GM12878 (cell line): ENCODE measurements at regions not wholly inside any gene's neighbourhood (a gene's known extent, or its start where the extent isn't known, plus 50 kb on each side); places are given as distances from the start of the nearest gene placed in this dataset.

ENCODE experiments used
- CEBPB ChIP-seq, 2 experiments: fragments of 150-350 bp in 1 of 2; IDR thresholded peaks; 2 replicates each; pipeline ENCODE4 v1.6.1; 2012 to 2014; ENCODE audit warnings: low read depth in 2 of 2, low read length in 2 of 2, borderline replicate concordance in 1 of 2, inconsistent platforms in 1 of 2
- CTCF ChIP-seq, 3 experiments: IDR thresholded peaks in 2 of 3; conservative IDR thresholded peaks in 1 of 3; 2 replicates each; pipeline ENCODE4 v1.5.1; 2011; ENCODE audit warnings: low read depth in 3 of 3, low read length in 3 of 3, mild to moderate bottlenecking in 3 of 3, control low read depth in 2 of 3, moderate library complexity in 2 of 3, inconsistent platforms in 1 of 3, mixed read lengths in 1 of 3; ENCODE audit not compliant: control insufficient read depth in 2 of 3, insufficient read depth in 1 of 3; ENCODE audit errors: extremely low read depth in 1 of 3
- EP300 ChIP-seq, 2 experiments: fragments of 150-350 bp in 1 of 2; IDR thresholded peaks; 2 replicates each; pipeline ENCODE4 v1.6.1; 2011 to 2012; ENCODE audit warnings: low read depth in 2 of 2, low read length in 2 of 2, borderline replicate concordance in 1 of 2, improper control_type of control experiment in 1 of 2, inconsistent platforms in 1 of 2; ENCODE audit not compliant: control insufficient read depth in 1 of 2
- ESRRA ChIP-seq: IDR thresholded peaks from 2 replicates; pipeline ENCODE4 v1.6.1; 2012; ENCODE audit warnings: mild to moderate bottlenecking, low read length, improper control_type of control experiment
- GATAD2B ChIP-seq: fragments of 450-650 bp; conservative IDR thresholded peaks from 2 replicates; pipeline ENCODE4 v1.6.1; 2017; ENCODE audit warnings: low read depth, mild to moderate bottlenecking, moderate library complexity
- TF ChIP-seq, protein P1 (sequence below): fragments of 450-650 bp; IDR thresholded peaks from 2 replicates; pipeline ENCODE4 v1.6.1; 2014; ENCODE audit warnings: mild to moderate bottlenecking

GRCh38 chr4:91795947-91796346, 507.8 kb upstream of the GRID2 start:
- no peak for TF ChIP-seq CTCF (IDR thresholded peaks at IDR 0.05 in 2 of 3, conservative IDR thresholded peaks at IDR 0.05 in 1 of 3; ENCODE audit: control insufficient read depth in 2 of 3, extremely low read depth in 1 of 3, insufficient read depth in 1 of 3, low read depth in 3 of 3, low read length in 3 of 3)
- TF ChIP-seq CEBPB (IDR thresholded peaks at IDR 0.05; ENCODE audit: borderline replicate concordance in 1 of 2, low read depth in 2 of 2, low read length in 2 of 2), result no peak
- TF ChIP-seq GATAD2B, result no peak
- TF ChIP-seq, protein P1, sequence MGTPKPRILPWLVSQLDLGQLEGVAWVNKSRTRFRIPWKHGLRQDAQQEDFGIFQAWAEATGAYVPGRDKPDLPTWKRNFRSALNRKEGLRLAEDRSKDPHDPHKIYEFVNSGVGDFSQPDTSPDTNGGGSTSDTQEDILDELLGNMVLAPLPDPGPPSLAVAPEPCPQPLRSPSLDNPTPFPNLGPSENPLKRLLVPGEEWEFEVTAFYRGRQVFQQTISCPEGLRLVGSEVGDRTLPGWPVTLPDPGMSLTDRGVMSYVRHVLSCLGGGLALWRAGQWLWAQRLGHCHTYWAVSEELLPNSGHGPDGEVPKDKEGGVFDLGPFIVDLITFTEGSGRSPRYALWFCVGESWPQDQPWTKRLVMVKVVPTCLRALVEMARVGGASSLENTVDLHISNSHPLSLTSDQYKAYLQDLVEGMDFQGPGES, result no peak
- TF ChIP-seq EP300 (IDR thresholded peaks at IDR 0.05; ENCODE audit: borderline replicate concordance in 1 of 2, control insufficient read depth in 1 of 2, low read depth in 2 of 2, low read length in 2 of 2), result no peak
- TF ChIP-seq ESRRA, result no peak
